ENCODE measurements at regions not wholly inside any gene's neighbourhood (a gene's known extent, or its start where the extent isn't known, plus 50 kb on each side); places are given as distances from the start of the nearest gene placed in this dataset.

- TF ChIP-seq CTCF (IDR thresholded peaks at IDR 0.05) (no peak), POLR2A (IDR thresholded peaks at IDR 0.05) (no peak)
Observed at GRCh38 chr2:763766-764525, 86.7 kb upstream of the TMEM18 start.
